Esophagus muscularis mucosa (tissue), 4 donors: ENCODE measurements at regions not wholly inside any gene's neighbourhood (a gene's known extent, or its start where the extent isn't known, plus 50 kb on each side); places are given as distances from the start of the nearest gene placed in this dataset.

ENCODE experiments used
- EP300 ChIP-seq: sonication (generic); formaldehyde crosslinking; IDR thresholded peaks from one replicate; pipeline ENCODE4 v1.6.1; 2017; ENCODE audit warnings: antibody characterized with exemption
- POLR2A ChIP-seq: fragments of 450-650 bp; IDR thresholded peaks from one replicate; pipeline ENCODE4 v1.6.1; 2017; ENCODE audit warnings: antibody characterized with exemption, moderate library complexity, mild to moderate bottlenecking, low read depth
- POLR2AphosphoS5 ChIP-seq, 2 donors: sonication (generic); formaldehyde crosslinking; IDR thresholded peaks; one replicate each; pipeline ENCODE4 v1.6.1; 2017; ENCODE audit warnings: antibody characterized with exemption in 2 of 2
- TF ChIP-seq, protein P1 (sequence below), 3 experiments: fragments of 200-600 bp in 2 of 3; fragments of 450-650 bp in 1 of 3; sonication (generic) in 2 of 3; IDR thresholded peaks; one replicate each; pipeline ENCODE4 v1.5.1; 2017 to 2019; ENCODE audit warnings: antibody characterized with exemption in 3 of 3, mild to moderate bottlenecking in 2 of 3, moderate library complexity in 1 of 3

- TF ChIP-seq, protein P1, sequence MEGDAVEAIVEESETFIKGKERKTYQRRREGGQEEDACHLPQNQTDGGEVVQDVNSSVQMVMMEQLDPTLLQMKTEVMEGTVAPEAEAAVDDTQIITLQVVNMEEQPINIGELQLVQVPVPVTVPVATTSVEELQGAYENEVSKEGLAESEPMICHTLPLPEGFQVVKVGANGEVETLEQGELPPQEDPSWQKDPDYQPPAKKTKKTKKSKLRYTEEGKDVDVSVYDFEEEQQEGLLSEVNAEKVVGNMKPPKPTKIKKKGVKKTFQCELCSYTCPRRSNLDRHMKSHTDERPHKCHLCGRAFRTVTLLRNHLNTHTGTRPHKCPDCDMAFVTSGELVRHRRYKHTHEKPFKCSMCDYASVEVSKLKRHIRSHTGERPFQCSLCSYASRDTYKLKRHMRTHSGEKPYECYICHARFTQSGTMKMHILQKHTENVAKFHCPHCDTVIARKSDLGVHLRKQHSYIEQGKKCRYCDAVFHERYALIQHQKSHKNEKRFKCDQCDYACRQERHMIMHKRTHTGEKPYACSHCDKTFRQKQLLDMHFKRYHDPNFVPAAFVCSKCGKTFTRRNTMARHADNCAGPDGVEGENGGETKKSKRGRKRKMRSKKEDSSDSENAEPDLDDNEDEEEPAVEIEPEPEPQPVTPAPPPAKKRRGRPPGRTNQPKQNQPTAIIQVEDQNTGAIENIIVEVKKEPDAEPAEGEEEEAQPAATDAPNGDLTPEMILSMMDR (IDR thresholded peaks at IDR 0.05): no peak
- no peak for TF ChIP-seq EP300
- no peak for TF ChIP-seq POLR2A
- TF ChIP-seq POLR2AphosphoS5 (IDR thresholded peaks at IDR 0.05): no peak
Measured at GRCh38 chr14:60355768-60356167, 106.7 kb downstream of the PPM1A start.
